H1 (cell line): ENCODE measurements at regions not wholly inside any gene's neighbourhood (a gene's known extent, or its start where the extent isn't known, plus 50 kb on each side); places are given as distances from the start of the nearest gene placed in this dataset.
A peak's percentile ranks its signal among the peaks of the same experiment; 100 is the strongest.

Experiments used
- CTCF ChIA-PET: fragments of 300-600 bp; sonication (Branson Sonifier 250); formaldehyde crosslinking; loops from one replicate; lab custom pipeline; 2021; ENCODE audit not compliant: partially characterized antibody; lab: Charles Lee
- POLR2A ChIA-PET: fragments of 300-600 bp; sonication (Branson Sonifier 250); formaldehyde crosslinking; loops from one replicate; lab custom pipeline; 2021; ENCODE audit warnings: inconsistent platforms; ENCODE audit not compliant: partially characterized antibody; lab: Charles Lee
- DNase-seq, 2 experiments: peaks; one replicate each; pipeline versions ENCODE4 v3.0.0 to v3.0.0-alpha.2; 2010 to 2022; ENCODE audit warnings: low spot score in 2 of 2, low read depth in 1 of 2, mixed read lengths in 1 of 2
- FAIRE-seq: peaks from 2 replicates; lab custom pipeline; 2011; peaks lifted over from hg19 to GRCh38; lab: Jason Lieb, UNC
- H2AFZ ChIP-seq: 2 replicates; pipeline ENCODE4 v1.8.1; 2012; ENCODE audit warnings: low read length, inconsistent platforms
- H2AK5ac ChIP-seq: 2 replicates; pipeline ENCODE4 v1.6.1; 2013; ENCODE audit warnings: low read depth, low read length
- H2BK120ac ChIP-seq: replicated peaks from 2 replicates; pipeline ENCODE3; 2013; ENCODE audit warnings: low read depth, low read length, inconsistent platforms
- H2BK12ac ChIP-seq: 2 replicates; pipeline ENCODE4 v1.6.1; 2013; ENCODE audit warnings: low read depth, low read length
- H2BK15ac ChIP-seq: 2 replicates; pipeline ENCODE4 v1.6.1; 2013; ENCODE audit warnings: low read length
- H2BK20ac ChIP-seq: 2 replicates; pipeline ENCODE4 v1.6.1; 2013; ENCODE audit warnings: low read length
- H2BK5ac ChIP-seq: 2 replicates; pipeline ENCODE4 v1.6.1; 2013; ENCODE audit warnings: low read depth, low read length
- H3K14ac ChIP-seq: 2 replicates; pipeline ENCODE4 v1.6.1; 2013; ENCODE audit warnings: inconsistent platforms; ENCODE audit not compliant: insufficient read length
- H3K18ac ChIP-seq: 2 replicates; pipeline ENCODE4 v1.6.1; 2013; ENCODE audit warnings: low read length; ENCODE audit errors: extremely low read depth
- H3K23ac ChIP-seq: 2 replicates; pipeline ENCODE4 v1.6.1; 2013; ENCODE audit warnings: inconsistent platforms; ENCODE audit not compliant: insufficient read length
- H3K23me2 ChIP-seq: 2 replicates; pipeline ENCODE4 v1.6.1; 2013; ENCODE audit warnings: low read depth, low read length
- H3K27ac ChIP-seq: 2 replicates; pipeline ENCODE4 v1.6.1; 2011; ENCODE audit warnings: low read depth, low read length, inconsistent platforms
- H3K27me3 ChIP-seq, 4 experiments: replicated peaks in 1 of 4; 1 replicate in 1 of 4; 2 replicates in 3 of 4; pipeline versions ENCODE4 v1.6.1 to v1.8.1; 2011 to 2013; ENCODE audit warnings: low read length in 3 of 4, mild to moderate bottlenecking in 3 of 4, inconsistent platforms in 2 of 4, mixed read lengths in 2 of 4, moderate library complexity in 1 of 4; ENCODE audit not compliant: control insufficient read depth in 3 of 4, insufficient read depth in 3 of 4; ENCODE audit errors: extremely low read depth in 1 of 4
- H3K36me3 ChIP-seq, 4 experiments: 2 replicates each; pipeline versions ENCODE4 v1.6.1 to v1.8.1; 2011 to 2013; ENCODE audit warnings: mild to moderate bottlenecking in 4 of 4, low read length in 3 of 4, moderate library complexity in 2 of 4, control low read depth in 1 of 4, inconsistent platforms in 1 of 4; ENCODE audit not compliant: insufficient read depth in 4 of 4, control insufficient read depth in 2 of 4
- H3K4ac ChIP-seq: replicated peaks from 2 replicates; pipeline ENCODE3; 2013; ENCODE audit warnings: low read length, low read depth, mixed read lengths, inconsistent platforms; ENCODE audit not compliant: insufficient read length
- H3K4me1 ChIP-seq, 4 experiments: replicated peaks in 1 of 4; 1 replicate in 1 of 4; 2 replicates in 3 of 4; pipeline versions ENCODE4 v1.6.1 to v1.8.1; 2011 to 2013; ENCODE audit warnings: low read length in 3 of 4, inconsistent platforms in 2 of 4, mixed read lengths in 1 of 4; ENCODE audit not compliant: insufficient read depth in 4 of 4, control insufficient read depth in 3 of 4
- H3K4me2 ChIP-seq, 2 experiments: 2 replicates each; pipeline versions ENCODE4 v1.6.1 to v1.8.1; 2011 to 2013; ENCODE audit warnings: low read depth in 2 of 2, low read length in 2 of 2, control low read depth in 1 of 2, inconsistent platforms in 1 of 2, mild to moderate bottlenecking in 1 of 2; ENCODE audit not compliant: insufficient read depth in 1 of 2
- H3K4me3 ChIP-seq, 4 experiments: fragments of 200-600, 300-600 bp in 1 of 4; sonication (generic), shearing (Covaris generic), sonication (Bioruptor Twin) in 1 of 4; 2 replicates each; pipeline versions ENCODE4 v1.5.1 to v1.8.1; 2011 to 2016; ENCODE audit warnings: low read length in 4 of 4, low read depth in 3 of 4, control low read depth in 2 of 4, inconsistent platforms in 2 of 4, mild to moderate bottlenecking in 2 of 4, mixed read lengths in 1 of 4, moderate library complexity in 1 of 4; ENCODE audit not compliant: insufficient read depth in 2 of 4; ENCODE audit errors: extremely low read depth in 1 of 4
- H3K56ac ChIP-seq: replicated peaks from 2 replicates; pipeline ENCODE3; 2013; ENCODE audit warnings: low read depth, mild to moderate bottlenecking, mixed read lengths, low read length, inconsistent platforms; ENCODE audit not compliant: insufficient read length
- H3K79me1 ChIP-seq: 2 replicates; pipeline ENCODE4 v1.6.1; 2013; ENCODE audit warnings: low read depth, low read length, control low read depth
- H3K79me2 ChIP-seq, 2 experiments: 2 replicates each; pipeline versions ENCODE4 v1.6.1 to v1.8.1; 2012 to 2013; ENCODE audit warnings: low read length in 2 of 2, mild to moderate bottlenecking in 2 of 2, inconsistent platforms in 1 of 2; ENCODE audit not compliant: insufficient read depth in 2 of 2, control insufficient read depth in 1 of 2
- H3K9ac ChIP-seq, 4 experiments: replicated peaks in 1 of 4; 1 replicate in 1 of 4; 2 replicates in 3 of 4; pipeline versions ENCODE4 v1.6.1 to v1.8.1; 2011 to 2013; ENCODE audit warnings: low read depth in 3 of 4, low read length in 3 of 4, control low read depth in 2 of 4, mild to moderate bottlenecking in 2 of 4, moderate library complexity in 2 of 4, inconsistent platforms in 1 of 4; ENCODE audit errors: extremely low read depth in 1 of 4
- H3K9me3 ChIP-seq, 2 experiments: 2 replicates each; pipeline versions ENCODE4 v1.6.1 to v1.8.1; 2012 to 2013; ENCODE audit warnings: mild to moderate bottlenecking in 2 of 2, moderate library complexity in 2 of 2, control low read depth in 1 of 2, inconsistent platforms in 1 of 2, low read depth in 1 of 2, low read length in 1 of 2, mixed read lengths in 1 of 2; ENCODE audit not compliant: insufficient read depth in 2 of 2
- H4K20me1 ChIP-seq, 2 experiments: replicated peaks in 1 of 2; 2 replicates each; pipeline versions ENCODE3 to v1.8.1; 2011 to 2013; ENCODE audit warnings: inconsistent platforms in 2 of 2, low read length in 2 of 2, mild to moderate bottlenecking in 1 of 2; ENCODE audit not compliant: insufficient read depth in 2 of 2, control insufficient read depth in 1 of 2
- H4K5ac ChIP-seq: 2 replicates; pipeline ENCODE4 v1.6.1; 2013; ENCODE audit warnings: low read length, low read depth, mixed read lengths, inconsistent platforms; ENCODE audit not compliant: insufficient read length
- H4K8ac ChIP-seq: 2 replicates; pipeline ENCODE4 v1.8.0; 2013; ENCODE audit warnings: mild to moderate bottlenecking, moderate library complexity, low read length, inconsistent platforms; ENCODE audit not compliant: insufficient read depth; ENCODE audit errors: extremely low read depth
- H4K91ac ChIP-seq: replicated peaks from 2 replicates; pipeline ENCODE3; 2013; ENCODE audit warnings: low read length, mixed read lengths, inconsistent platforms; ENCODE audit not compliant: insufficient read length
- E2F6 ChIP-seq: IDR thresholded peaks from 2 replicates; pipeline ENCODE4 v1.6.1; 2012; ENCODE audit warnings: inconsistent platforms
- MAX ChIP-seq: IDR thresholded peaks from 2 replicates; pipeline ENCODE4 v1.6.1; 2012; ENCODE audit warnings: inconsistent platforms
- POU5F1 ChIP-seq: IDR thresholded peaks from 2 replicates; pipeline ENCODE4 v1.6.1; 2011; ENCODE audit warnings: low read depth, mild to moderate bottlenecking, low read length, moderate library complexity
- TEAD4 ChIP-seq: IDR thresholded peaks from 2 replicates; pipeline ENCODE4 v1.6.1; 2012; ENCODE audit warnings: low read depth, low read length, inconsistent platforms, mixed read lengths
- YY1 ChIP-seq: IDR thresholded peaks from 2 replicates; pipeline ENCODE4 v1.6.1; 2011; ENCODE audit warnings: low read depth, mild to moderate bottlenecking, low read length
- WGBS, 2 experiments: shearing (Covaris generic) in 1 of 2; methylation state at CpG; one replicate each; pipeline versions ENCODE4 v1.1.6 to v1.1.7; 2013 to 2015; ENCODE audit warnings: low lambda C conversion rate in 2 of 2, mixed read lengths in 2 of 2, inconsistent platforms in 1 of 2, low coverage in 1 of 2, missing lambda C conversion rate in 1 of 2; ENCODE audit not compliant: insufficient replicate concordance in 2 of 2, insufficient coverage in 1 of 2, insufficient read length in 1 of 2; ENCODE audit errors: extremely low coverage in 1 of 2, missing lambda C conversion rate in 1 of 2; 5-methylcytosine and 5-hydroxymethylcytosine counted together

- H3K4me3 ChIP-seq, result no peak overlapping the region
- TF ChIP-seq POU5F1 (peak; percentile 14; the same call in 1 of the 2 replicates), MAX (no peak), E2F6 (no peak), TEAD4 (0 out of 2 replicates have a peak, but pooled peaks have one; percentile 19), YY1 (0 out of 2 replicates have a peak, but pooled peaks have one; percentile 7)
- H3K79me1 ChIP-seq, result no peaks in the 10 kb centered on the region
- H2BK5ac ChIP-seq, result no peak overlapping the region
- WGBS, 2 experiments, result 63% methylated on average over 2 of the region's 2 CpGs; no CpG with 5 or more reads in 1 of the 2 experiments
- peak overlapping the region; percentile 87 for H2BK120ac ChIP-seq
- H2AK5ac ChIP-seq, result no peak overlapping the region
- no peaks in the 10 kb centered on the region for H4K20me1 ChIP-seq
- H2BK12ac ChIP-seq, result no peak overlapping the region
- peaks cover 0 to 3% (median 1%) of the 10 kb centered on the region in 4 experiments; a peak in 2 of 7 replicates for H3K4me1 ChIP-seq
- peak overlapping the region; percentile 42 for H4K91ac ChIP-seq
- no peak overlapping the region for H3K18ac ChIP-seq
- no peaks in the 10 kb centered on the region; the same call in 1 of the 2 replicates for H3K23me2 ChIP-seq
- CTCF ChIA-PET, result no interaction called here
- POLR2A ChIA-PET, result no interaction called here
- no peak overlapping the region for H4K8ac ChIP-seq
- no peak overlapping the region for H3K9ac ChIP-seq
- H3K4me2 ChIP-seq, result no peak overlapping the region; a peak in 1 of 4 replicates
- H3K4ac ChIP-seq, result no peak overlapping the region
- DNase-seq (peak in 1 of 2 experiments; percentile 46), FAIRE-seq (no peak)
- no peak overlapping the region for H3K27ac ChIP-seq
- H3K23ac ChIP-seq, result no peak overlapping the region
- no peaks in the 10 kb centered on the region for H3K79me2 ChIP-seq
- no peak overlapping the region for H3K56ac ChIP-seq
- H2AFZ ChIP-seq, result peak overlapping the region; percentile 80; the same call in 1 of the 2 replicates
- no peak overlapping the region for H2BK15ac ChIP-seq
- peak overlapping the region; percentile 48 for H4K5ac ChIP-seq
- H3K14ac ChIP-seq, result no peak overlapping the region
- H3K27me3 ChIP-seq, result no peaks in the 10 kb centered on the region
- H2BK20ac ChIP-seq, result no peak overlapping the region
- no peaks in the 10 kb centered on the region for H3K36me3 ChIP-seq
- peaks cover 10 to 16% of the 10 kb centered on the region in 2 experiments for H3K9me3 ChIP-seq
Measured at GRCh38 chr2:212752730-212753351, 214.2 kb upstream of the ERBB4 start.
